ENCODE measurements at regions not wholly inside any gene's neighbourhood (a gene's known extent, or its start where the extent isn't known, plus 50 kb on each side); places are given as distances from the start of the nearest gene placed in this dataset.
A peak's percentile ranks its signal among the peaks of the same experiment; 100 is the strongest.

DNA sequence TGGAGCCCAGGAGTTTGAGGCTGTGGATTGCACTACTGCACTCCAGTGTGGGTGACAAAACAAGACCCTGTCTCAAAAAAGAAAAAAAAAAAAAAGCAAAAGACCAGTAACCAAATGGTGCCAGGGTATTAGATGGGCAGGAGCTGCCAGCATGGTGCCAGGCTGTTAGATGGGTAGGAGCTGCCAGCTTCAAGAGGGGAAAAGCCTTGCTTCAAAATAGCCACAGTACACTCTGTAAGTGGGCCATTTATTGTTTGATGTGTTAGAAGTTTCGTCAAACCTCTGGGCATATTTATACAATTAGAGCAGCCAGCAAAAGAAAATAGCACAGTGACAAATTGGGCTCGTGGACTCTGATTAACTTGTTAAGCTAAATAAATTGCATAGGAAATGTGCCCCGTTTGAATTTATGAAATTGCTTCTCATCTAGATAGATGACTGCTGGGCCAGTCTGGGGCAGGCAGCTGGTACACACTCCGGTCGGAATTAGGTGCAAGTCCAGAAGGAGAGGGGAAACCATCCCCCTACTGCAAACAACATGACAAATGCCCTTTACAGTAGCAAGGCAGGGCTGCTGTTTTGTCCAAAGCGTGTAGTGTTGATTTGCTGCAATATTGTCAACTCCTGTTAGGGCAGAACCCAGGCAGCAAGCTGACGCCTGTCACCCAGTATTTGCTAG lies 126.3 kb upstream of the IRX3 start:
- ATAC-seq (peak; percentile 74 to 86 (median 78)), DNase-seq (no peak)
- intact Hi-C loops (cut with DNase I), result loop anchor here in 3 of 10 donors (5.0 to 10.0 kb wide), 4 partner anchors 89 to 519 kb away; partner anchors contain the start of gene IRX5 (in 1 of the 3)
- no peak for TF ChIP-seq POLR2A (IDR thresholded peaks at IDR 0.05)
- TF ChIP-seq, protein P1, sequence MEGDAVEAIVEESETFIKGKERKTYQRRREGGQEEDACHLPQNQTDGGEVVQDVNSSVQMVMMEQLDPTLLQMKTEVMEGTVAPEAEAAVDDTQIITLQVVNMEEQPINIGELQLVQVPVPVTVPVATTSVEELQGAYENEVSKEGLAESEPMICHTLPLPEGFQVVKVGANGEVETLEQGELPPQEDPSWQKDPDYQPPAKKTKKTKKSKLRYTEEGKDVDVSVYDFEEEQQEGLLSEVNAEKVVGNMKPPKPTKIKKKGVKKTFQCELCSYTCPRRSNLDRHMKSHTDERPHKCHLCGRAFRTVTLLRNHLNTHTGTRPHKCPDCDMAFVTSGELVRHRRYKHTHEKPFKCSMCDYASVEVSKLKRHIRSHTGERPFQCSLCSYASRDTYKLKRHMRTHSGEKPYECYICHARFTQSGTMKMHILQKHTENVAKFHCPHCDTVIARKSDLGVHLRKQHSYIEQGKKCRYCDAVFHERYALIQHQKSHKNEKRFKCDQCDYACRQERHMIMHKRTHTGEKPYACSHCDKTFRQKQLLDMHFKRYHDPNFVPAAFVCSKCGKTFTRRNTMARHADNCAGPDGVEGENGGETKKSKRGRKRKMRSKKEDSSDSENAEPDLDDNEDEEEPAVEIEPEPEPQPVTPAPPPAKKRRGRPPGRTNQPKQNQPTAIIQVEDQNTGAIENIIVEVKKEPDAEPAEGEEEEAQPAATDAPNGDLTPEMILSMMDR (IDR thresholded peaks at IDR 0.05), result no peak
- no peak overlapping the region for H3K4me3 ChIP-seq
- peaks cover 0 to 3% (median 0%) of the 10 kb centered on the region in 9 donors for H3K27me3 ChIP-seq
- H3K4me1 ChIP-seq, result peaks cover 0 to 34% (median 9%) of the 10 kb centered on the region in 12 donors
- no peaks in the 10 kb centered on the region for H3K36me3 ChIP-seq
- H3K9me3 ChIP-seq, result peaks cover 0 to 5% (median 0%) of the 10 kb centered on the region in 12 donors
- 52 to 73% (median 67%) methylated on average over 7 of the region's 7 CpGs for WGBS, 4 donors
- H3K27ac ChIP-seq, result peak overlapping the region in 7 of 12 donors; percentile 0 to 71 (median 58)

DNA sequence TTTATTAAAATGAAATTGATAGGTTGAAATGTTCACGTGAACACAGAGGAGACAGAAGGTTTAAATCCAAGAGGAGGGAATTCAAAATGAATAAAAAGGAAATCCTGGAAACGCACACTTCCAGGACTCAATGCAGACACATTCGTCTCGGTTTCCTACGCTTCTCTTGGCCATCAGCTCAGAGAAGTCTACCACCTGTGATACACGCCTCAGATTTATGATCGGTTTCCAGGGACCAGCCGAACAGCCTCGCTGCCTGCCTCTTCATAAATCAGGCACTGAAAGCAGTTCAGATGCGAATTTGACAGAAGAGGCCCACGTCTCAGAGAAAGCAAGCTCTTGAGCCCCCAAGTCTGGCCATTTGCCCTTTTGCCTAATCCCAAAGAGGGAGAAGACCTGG lies 125.5 kb upstream of the IRX3 start:
- Histone ChIP-seq H3K4me1 (peaks cover 0 to 26% (median 9%) of the 10 kb centered on the region in 12 donors), H3K27ac (peak overlapping the region in 3 of 12 donors; percentile 7 to 69 (median 22)), H3K27me3 (peaks cover 0 to 3% (median 0%) of the 10 kb centered on the region in 9 donors), H3K36me3 (no peaks in the 10 kb centered on the region), H3K9me3 (peaks cover 0 to 5% (median 0%) of the 10 kb centered on the region in 12 donors), H3K4me3 (peak overlapping the region in 2 of 12 donors; percentile 30 to 35)
- WGBS, 4 donors, result 37 to 45% (median 42%) methylated on average over 11 of the region's 11 CpGs
- DNase-seq (no peak), ATAC-seq (no peak)
- intact Hi-C loops (cut with DNase I), result loop anchor here in 3 of 10 donors (5.0 to 10.0 kb wide), 4 partner anchors 90 to 520 kb away; partner anchors contain the start of gene IRX5 (in 1 of the 3)
- TF ChIP-seq, protein P1 (IDR thresholded peaks at IDR 0.05), result no peak
- TF ChIP-seq POLR2A (IDR thresholded peaks at IDR 0.05), result no peak

DNA sequence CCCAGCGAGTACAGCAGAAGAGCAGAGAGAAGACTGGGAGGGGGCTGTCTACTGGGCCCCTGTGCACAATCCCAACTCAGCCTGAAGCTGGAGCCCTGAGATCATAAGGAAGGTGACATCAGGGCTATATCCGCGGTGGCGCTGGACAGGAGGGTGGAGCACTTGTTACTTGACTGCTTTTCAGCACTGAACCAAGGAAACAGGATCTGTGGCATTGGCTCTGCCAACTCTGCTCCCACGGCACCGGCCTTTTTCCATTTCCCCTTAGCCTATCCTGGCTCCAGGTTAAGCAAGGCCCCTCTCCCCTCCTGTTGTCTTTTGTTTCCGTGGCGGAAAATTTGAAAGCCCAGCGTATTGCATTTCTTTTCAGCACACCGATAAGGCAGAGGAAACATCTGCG lies 125.0 kb upstream of the IRX3 start:
- peak in 4 of 5 donors; percentile 31 to 53 (median 44) for DNase-seq
- Histone ChIP-seq H3K36me3 (no peaks in the 10 kb centered on the region), H3K27me3 (peaks cover 0 to 3% (median 0%) of the 10 kb centered on the region in 9 donors), H3K9me3 (peaks cover 0 to 5% (median 0%) of the 10 kb centered on the region in 12 donors), H3K4me3 (peak overlapping the region in 4 of 12 donors; percentile 9 to 35 (median 22)), H3K27ac (peak overlapping the region in 3 of 12 donors; percentile 7 to 69 (median 22)), H3K4me1 (peaks cover 0 to 26% (median 9%) of the 10 kb centered on the region in 12 donors)
- TF ChIP-seq POLR2A (IDR thresholded peaks at IDR 0.05), result no peak
- TF ChIP-seq, protein P1 (IDR thresholded peaks at IDR 0.05), result peak in 2 of 12 donors; percentile 22 to 27
- peak in 3 of 4 donors; percentile 78 to 87 (median 86) for ATAC-seq
- WGBS, 4 donors, result 29 to 37% (median 35%) methylated on average over 11 of the region's 11 CpGs
- intact Hi-C loops (cut with DNase I), result loop anchor here in 3 of 10 donors (5.0 to 10.0 kb wide), 4 partner anchors 91 to 521 kb away; partner anchors contain the start of gene IRX5 (in 1 of the 3)

DNA sequence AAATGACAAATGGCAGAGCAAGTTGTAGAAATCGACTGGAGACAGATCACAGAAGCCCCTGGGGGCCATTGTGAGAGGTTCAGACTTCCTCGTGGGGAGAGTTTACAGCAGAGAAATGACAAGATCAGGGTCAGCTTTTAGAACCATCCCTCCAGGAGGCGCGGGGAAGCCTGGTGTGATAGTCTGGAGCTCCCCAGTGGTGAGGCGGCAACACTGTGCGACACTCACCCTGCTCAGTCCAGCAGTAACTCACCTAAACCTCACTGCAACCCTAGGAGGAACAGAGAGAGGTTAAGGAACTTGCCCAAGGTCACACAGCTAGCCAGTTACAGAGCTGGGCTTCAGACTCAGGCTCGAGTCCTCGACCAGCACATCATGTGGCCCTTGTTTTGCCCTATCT lies 123.4 kb upstream of the IRX3 start:
- ATAC-seq (no peak), DNase-seq (no peak)
- H3K4me3 ChIP-seq, result no peak overlapping the region
- H3K9me3 ChIP-seq, result no peaks in the 10 kb centered on the region
- H3K27me3 ChIP-seq, result peaks cover 0 to 3% (median 0%) of the 10 kb centered on the region in 9 donors
- H3K4me1 ChIP-seq, result peaks cover 0 to 26% (median 9%) of the 10 kb centered on the region in 12 donors
- TF ChIP-seq, protein P1 (IDR thresholded peaks at IDR 0.05), result no peak
- no peak for TF ChIP-seq POLR2A (IDR thresholded peaks at IDR 0.05)
- intact Hi-C loops (cut with DNase I), result loop anchor here in 5 of 10 donors (5.0 to 10.0 kb wide), 5 partner anchors 92 to 522 kb away; partner anchors contain the start of genes IRX3 (in 3 of the 5) and IRX5 (in 1 of the 5)
- 85 to 89% (median 87%) methylated on average over 8 of the region's 8 CpGs for WGBS, 4 donors
- no peaks in the 10 kb centered on the region for H3K36me3 ChIP-seq
- no peak overlapping the region for H3K27ac ChIP-seq
